ENCODE measurements at regions not wholly inside any gene's neighbourhood (a gene's known extent, or its start where the extent isn't known, plus 50 kb on each side); places are given as distances from the start of the nearest gene placed in this dataset.

DNA sequence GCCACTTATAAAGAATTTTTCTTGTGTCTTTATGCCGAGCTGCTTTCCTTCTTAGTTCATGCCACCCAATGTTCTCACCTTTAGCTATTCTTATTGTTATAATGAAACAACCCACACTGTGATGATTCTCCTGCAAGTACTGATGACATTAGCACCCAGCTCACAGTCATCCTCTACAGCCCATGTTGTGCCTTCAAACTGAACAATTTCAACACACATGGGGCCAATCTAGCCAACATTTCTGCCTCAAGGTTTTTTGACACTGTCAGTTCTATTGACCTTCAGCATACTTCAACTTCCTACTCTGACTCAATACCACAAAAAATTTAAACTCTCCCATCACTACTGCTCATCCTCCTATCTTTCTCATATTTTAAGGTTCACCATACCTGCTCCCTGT lies 752.4 kb downstream of the FGF9 start:
- DNase-seq (no peak), ATAC-seq (no peak)
- POLR2A ChIA-PET (ENCODE audit: unreplicated experiment), result no interaction called here
- H3K4me1 ChIP-seq (ENCODE audit: insufficient read depth, low read length), result no peaks in the 10 kb centered on the region
- no peaks in the 10 kb centered on the region for H4K20me1 ChIP-seq (ENCODE audit: low read length)
- H3K27me3 ChIP-seq (ENCODE audit: low read length), result no peaks in the 10 kb centered on the region
- no peak overlapping the region for H3K4me2 ChIP-seq (ENCODE audit: low read length)
- H3K9me2 ChIP-seq (replicated peaks; ENCODE audit: low read length), result no peaks in the 10 kb centered on the region
- no peak overlapping the region for H3K27ac ChIP-seq (ENCODE audit: low read length)
- H3K36me3 ChIP-seq (ENCODE audit: low read depth, low read length), result no peaks in the 10 kb centered on the region
- H3K9ac ChIP-seq (ENCODE audit: low read length), result no peak overlapping the region
- H3F3A ChIP-seq (ENCODE audit: low read length, unreplicated experiment), result no peaks in the 10 kb centered on the region
- H3K79me2 ChIP-seq (ENCODE audit: low read length), result no peaks in the 10 kb centered on the region
- CTCF ChIA-PET, result no interaction called here
- BruUV-seq (replicated peaks), result no TSS peak
- TF ChIP-seq EZH2phosphoT487 (IDR thresholded peaks at IDR 0.05; ENCODE audit: borderline replicate concordance, low read length), result no peak
- TF ChIP-seq, protein P1, sequence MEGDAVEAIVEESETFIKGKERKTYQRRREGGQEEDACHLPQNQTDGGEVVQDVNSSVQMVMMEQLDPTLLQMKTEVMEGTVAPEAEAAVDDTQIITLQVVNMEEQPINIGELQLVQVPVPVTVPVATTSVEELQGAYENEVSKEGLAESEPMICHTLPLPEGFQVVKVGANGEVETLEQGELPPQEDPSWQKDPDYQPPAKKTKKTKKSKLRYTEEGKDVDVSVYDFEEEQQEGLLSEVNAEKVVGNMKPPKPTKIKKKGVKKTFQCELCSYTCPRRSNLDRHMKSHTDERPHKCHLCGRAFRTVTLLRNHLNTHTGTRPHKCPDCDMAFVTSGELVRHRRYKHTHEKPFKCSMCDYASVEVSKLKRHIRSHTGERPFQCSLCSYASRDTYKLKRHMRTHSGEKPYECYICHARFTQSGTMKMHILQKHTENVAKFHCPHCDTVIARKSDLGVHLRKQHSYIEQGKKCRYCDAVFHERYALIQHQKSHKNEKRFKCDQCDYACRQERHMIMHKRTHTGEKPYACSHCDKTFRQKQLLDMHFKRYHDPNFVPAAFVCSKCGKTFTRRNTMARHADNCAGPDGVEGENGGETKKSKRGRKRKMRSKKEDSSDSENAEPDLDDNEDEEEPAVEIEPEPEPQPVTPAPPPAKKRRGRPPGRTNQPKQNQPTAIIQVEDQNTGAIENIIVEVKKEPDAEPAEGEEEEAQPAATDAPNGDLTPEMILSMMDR (conservative IDR thresholded peaks at IDR 0.05; ENCODE audit: low read depth, low read length), result no peak
- no peak for TF ChIP-seq EZH2 (IDR thresholded peaks at IDR 0.05; ENCODE audit: low read length, unreplicated experiment)
- H3K9me3 ChIP-seq (ENCODE audit: low read length), result no peaks in the 10 kb centered on the region
- H2AFZ ChIP-seq (ENCODE audit: low read length), result no peak overlapping the region
- intact Hi-C loops (cut with micrococcal nuclease), result no loop called here
- H3K4me3 ChIP-seq (ENCODE audit: low read length), result no peak overlapping the region

DNA sequence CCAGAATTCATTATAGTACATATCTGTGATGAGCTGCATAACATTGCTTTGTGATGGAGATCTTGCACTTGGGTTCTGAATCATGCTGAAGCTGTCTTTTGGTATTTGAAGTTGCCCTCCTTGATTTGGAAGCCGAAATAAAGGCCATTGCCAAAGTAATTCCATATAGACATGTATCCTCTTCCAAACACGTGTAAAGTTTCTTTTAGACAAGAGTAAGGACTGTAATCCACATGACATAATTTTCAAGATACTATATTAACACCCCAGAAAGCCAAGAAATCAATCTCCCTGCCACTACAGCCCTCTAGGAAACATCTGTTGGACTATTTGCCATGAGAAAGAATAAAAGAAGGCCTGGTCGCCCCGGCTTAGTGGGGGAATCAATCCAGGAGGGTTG lies 754.2 kb downstream of the FGF9 start:
- Histone ChIP-seq H3K9ac (ENCODE audit: low read length) (no peak overlapping the region), H3K27ac (ENCODE audit: low read length) (no peak overlapping the region), H3K4me2 (ENCODE audit: low read length) (no peak overlapping the region), H2AFZ (ENCODE audit: low read length) (no peak overlapping the region), H3K36me3 (ENCODE audit: low read depth, low read length) (no peaks in the 10 kb centered on the region), H3K27me3 (ENCODE audit: low read length) (no peaks in the 10 kb centered on the region), H3K4me1 (ENCODE audit: insufficient read depth, low read length) (no peaks in the 10 kb centered on the region), H3K9me2 (replicated peaks; ENCODE audit: low read length) (no peaks in the 10 kb centered on the region), H4K20me1 (ENCODE audit: low read length) (no peaks in the 10 kb centered on the region), H3K4me3 (ENCODE audit: low read length) (no peak overlapping the region), H3K79me2 (ENCODE audit: low read length) (no peaks in the 10 kb centered on the region), H3F3A (ENCODE audit: low read length, unreplicated experiment) (no peaks in the 10 kb centered on the region), H3K9me3 (ENCODE audit: low read length) (no peaks in the 10 kb centered on the region)
- ChIA-PET CTCF (no interaction called here), POLR2A (ENCODE audit: unreplicated experiment) (no interaction called here)
- no peak for DNase-seq
- BruUV-seq (replicated peaks), result no TSS peak
- no peak for ATAC-seq
- TF ChIP-seq EZH2phosphoT487 (IDR thresholded peaks at IDR 0.05; ENCODE audit: borderline replicate concordance, low read length), result no peak
- TF ChIP-seq, protein P1 (conservative IDR thresholded peaks at IDR 0.05; ENCODE audit: low read depth, low read length), result no peak
- TF ChIP-seq EZH2 (IDR thresholded peaks at IDR 0.05; ENCODE audit: low read length, unreplicated experiment), result no peak
- intact Hi-C loops (cut with micrococcal nuclease), result no loop called here

DNA sequence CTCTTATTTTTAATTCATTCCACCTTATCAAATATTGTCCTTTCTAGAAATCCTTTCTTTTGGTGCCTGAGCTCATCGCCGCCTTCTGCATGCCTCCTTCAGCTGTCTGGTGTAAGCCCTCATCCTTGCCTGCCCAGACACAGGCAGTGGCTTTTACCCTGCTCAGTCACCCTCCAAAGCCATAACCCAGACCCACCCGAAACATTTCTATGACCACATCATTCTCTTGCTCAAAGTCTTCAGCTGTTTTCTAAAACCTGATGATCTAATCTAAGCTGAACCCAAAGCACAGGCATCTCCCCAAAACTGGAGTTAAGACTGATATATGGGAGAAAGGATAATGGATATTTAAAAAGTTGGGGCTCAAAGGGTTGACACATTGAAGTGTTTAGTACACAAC lies 753.7 kb upstream of the SGCG start:
- H3K4me2 ChIP-seq (ENCODE audit: low read length), result no peak overlapping the region
- CTCF ChIA-PET, result interaction anchor here (0.6 kb wide), 1 partner anchor 242 kb away, joined by 3 read pairs; no protein-coding TSS in a partner anchor
- no peaks in the 10 kb centered on the region for H3K36me3 ChIP-seq (ENCODE audit: low read depth, low read length)
- no peaks in the 10 kb centered on the region for H3K79me2 ChIP-seq (ENCODE audit: low read length)
- no peaks in the 10 kb centered on the region for H3K27me3 ChIP-seq (ENCODE audit: low read length)
- H2AFZ ChIP-seq (ENCODE audit: low read length), result no peak overlapping the region
- no peak for ATAC-seq
- H3K9me3 ChIP-seq (ENCODE audit: low read length), result no peaks in the 10 kb centered on the region
- H3F3A ChIP-seq (ENCODE audit: low read length, unreplicated experiment), result no peaks in the 10 kb centered on the region
- no peak overlapping the region for H3K27ac ChIP-seq (ENCODE audit: low read length)
- intact Hi-C loops (cut with micrococcal nuclease), result no loop called here
- no peak overlapping the region for H3K9ac ChIP-seq (ENCODE audit: low read length)
- POLR2A ChIA-PET (ENCODE audit: unreplicated experiment), result no interaction called here
- no peak for TF ChIP-seq EZH2 (IDR thresholded peaks at IDR 0.05; ENCODE audit: low read length, unreplicated experiment)
- no peak for TF ChIP-seq EZH2phosphoT487 (IDR thresholded peaks at IDR 0.05; ENCODE audit: borderline replicate concordance, low read length)
- TF ChIP-seq, protein P1 (conservative IDR thresholded peaks at IDR 0.05; ENCODE audit: low read depth, low read length), result no peak
- H3K4me1 ChIP-seq (ENCODE audit: insufficient read depth, low read length), result no peaks in the 10 kb centered on the region
- no peaks in the 10 kb centered on the region for H3K9me2 ChIP-seq (replicated peaks; ENCODE audit: low read length)
- H3K4me3 ChIP-seq (ENCODE audit: low read length), result no peak overlapping the region
- DNase-seq, result no peak
- H4K20me1 ChIP-seq (ENCODE audit: low read length), result no peaks in the 10 kb centered on the region
- no TSS peak for BruUV-seq (replicated peaks)
